Activated effector memory CD4-positive, alpha-beta T cell treated with anti-CD3 and anti-CD28 coated beads, Interleukin-2, amount 50 U/mL, for 16 hours (primary cell): ENCODE measurements at regions not wholly inside any gene's neighbourhood (a gene's known extent, or its start where the extent isn't known, plus 50 kb on each side); places are given as distances from the start of the nearest gene placed in this dataset.

Experiments used
- DNase-seq: peaks from one replicate; pipeline ENCODE4 v3.0.0-alpha.2; 2020

DNA sequence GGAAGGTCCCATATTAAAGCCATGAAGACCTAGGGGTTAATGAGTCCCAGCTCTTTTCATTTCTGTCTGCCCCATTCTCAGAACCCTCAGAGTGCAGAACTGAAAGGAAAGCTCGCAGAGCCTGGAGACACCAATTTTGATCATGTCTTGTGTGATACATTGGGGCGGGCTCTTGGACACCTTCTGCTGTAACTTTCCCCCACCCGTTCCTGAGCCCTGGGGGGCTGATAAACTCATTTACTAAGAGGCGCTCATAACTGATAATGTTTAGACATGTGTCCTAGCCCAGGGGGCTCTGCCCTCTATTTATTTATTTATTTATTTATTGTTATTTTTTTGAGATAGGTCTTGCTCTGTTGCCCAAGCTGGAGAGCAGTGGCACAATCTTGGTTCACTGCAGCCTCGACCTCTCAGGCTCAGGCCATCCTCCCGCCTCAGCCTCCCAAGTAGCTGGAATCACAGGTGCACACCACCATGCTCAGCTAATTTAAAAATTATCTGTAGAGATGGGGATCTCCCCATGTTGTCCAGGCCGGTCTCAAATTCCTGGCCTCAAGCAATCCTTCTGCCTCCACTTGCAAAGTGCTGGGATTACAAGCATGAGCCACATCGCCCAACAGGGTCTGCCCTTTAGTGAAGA lies 72.4 kb upstream of the HAAO start:
- DNase-seq: peak; percentile 34

GRCh38 chr2:42864222-42864621 lies 71.8 kb upstream of the HAAO start:
- DNase-seq: peak; percentile 33

- peak; percentile 55 for DNase-seq
Measured at GRCh38 chr2:42863751-42864150, 71.4 kb upstream of the HAAO start.

GRCh38 chr2:42863320-42863719 lies 70.9 kb upstream of the HAAO start:
- peak; percentile 25 for DNase-seq

DNA sequence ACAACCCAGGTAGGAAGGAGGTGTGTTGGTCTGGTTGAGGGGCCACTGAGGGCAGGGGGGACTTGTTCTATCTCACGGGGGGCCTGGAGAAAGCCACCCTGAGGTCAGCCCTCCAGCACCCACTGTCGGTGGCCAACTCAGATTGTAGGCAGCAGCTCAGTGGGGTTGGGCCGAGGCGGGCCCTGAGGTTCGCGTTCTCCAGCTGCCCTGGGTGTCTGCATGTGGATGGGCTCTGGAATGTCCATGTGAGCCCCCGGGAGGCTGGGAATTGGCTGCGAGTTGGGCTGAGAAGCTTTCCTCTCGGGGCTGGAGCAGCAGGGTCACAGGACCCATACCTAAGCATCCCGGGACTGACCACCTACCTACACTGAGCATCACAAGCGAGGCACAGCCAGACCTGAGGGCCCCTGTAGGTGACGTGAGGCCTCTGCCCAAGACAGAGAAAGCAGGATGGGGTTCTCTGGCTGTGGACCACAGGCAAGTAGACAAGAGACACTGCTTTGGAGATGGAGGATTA lies 70.3 kb upstream of the HAAO start:
- no peak for DNase-seq

- DNase-seq: no peak
Measured at GRCh38 chr2:42861321-42861720, 68.9 kb upstream of the HAAO start.

- DNase-seq: no peak
Measured at GRCh38 chr2:42860319-42861094, 68.1 kb upstream of the HAAO start.

DNA sequence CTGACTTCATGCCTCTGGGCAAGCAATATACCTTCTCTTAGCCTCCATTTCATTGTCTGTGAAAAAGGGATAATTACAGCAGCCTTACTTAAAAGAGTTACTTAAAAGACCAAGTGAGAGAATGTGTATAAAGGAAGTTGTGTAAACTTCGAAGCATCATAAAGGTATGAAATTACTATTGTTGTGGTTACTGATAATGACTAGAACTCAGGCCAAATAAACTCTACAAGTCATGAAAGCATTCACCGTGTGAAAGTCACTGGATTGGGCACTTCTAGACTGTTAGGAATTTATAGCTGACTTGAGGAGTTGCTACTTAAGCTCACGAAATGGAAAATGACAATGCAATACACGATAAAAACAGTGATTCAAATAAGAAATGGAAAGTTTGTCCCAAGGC lies 67.4 kb upstream of the HAAO start:
- DNase-seq: no peak

- DNase-seq: peak; percentile 77
Measured at GRCh38 chr2:42859006-42859552, 66.7 kb upstream of the HAAO start.

GRCh38 chr2:42858140-42859005 lies 66.0 kb upstream of the HAAO start:
- no peak for DNase-seq

GRCh38 chr2:42856891-42857632 lies 64.7 kb upstream of the HAAO start:
- peak; percentile 33 for DNase-seq

DNA sequence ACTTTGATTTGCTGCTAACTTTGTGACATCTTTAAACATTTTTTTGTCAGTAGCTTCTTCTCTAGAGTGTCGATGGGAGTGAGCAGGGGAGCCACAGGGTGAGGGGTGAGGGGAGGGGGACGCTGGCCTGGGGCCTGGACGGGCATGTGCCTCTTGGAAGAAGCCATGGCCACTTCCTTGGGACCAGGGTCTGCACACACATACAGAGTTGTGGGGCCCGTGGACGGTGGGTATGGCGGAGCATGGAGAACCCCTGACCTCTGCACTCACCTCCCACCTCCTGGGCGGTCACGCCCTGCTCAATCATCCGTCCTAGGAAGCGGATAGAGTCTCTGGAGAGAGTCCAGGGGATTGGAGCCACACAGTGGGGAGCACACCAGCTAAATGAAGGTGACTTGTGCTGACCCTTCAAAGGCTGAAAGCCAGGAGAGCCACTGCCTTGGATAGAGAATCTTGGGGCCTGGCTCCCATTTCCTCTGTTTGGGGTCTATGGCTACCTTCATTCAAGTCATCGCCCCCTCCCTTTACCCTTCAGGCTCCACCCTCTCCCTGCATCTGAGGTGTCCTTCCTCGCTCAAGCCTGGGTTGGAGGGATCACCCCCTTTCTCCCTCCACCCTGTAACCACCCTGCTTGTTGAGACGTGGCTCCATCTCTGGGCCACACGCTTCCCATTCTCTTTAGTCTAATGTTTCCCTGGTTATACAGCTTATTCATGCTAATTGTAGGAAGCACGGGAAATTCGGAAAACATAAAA lies 63.9 kb upstream of the HAAO start:
- peak; percentile 52 for DNase-seq

DNA sequence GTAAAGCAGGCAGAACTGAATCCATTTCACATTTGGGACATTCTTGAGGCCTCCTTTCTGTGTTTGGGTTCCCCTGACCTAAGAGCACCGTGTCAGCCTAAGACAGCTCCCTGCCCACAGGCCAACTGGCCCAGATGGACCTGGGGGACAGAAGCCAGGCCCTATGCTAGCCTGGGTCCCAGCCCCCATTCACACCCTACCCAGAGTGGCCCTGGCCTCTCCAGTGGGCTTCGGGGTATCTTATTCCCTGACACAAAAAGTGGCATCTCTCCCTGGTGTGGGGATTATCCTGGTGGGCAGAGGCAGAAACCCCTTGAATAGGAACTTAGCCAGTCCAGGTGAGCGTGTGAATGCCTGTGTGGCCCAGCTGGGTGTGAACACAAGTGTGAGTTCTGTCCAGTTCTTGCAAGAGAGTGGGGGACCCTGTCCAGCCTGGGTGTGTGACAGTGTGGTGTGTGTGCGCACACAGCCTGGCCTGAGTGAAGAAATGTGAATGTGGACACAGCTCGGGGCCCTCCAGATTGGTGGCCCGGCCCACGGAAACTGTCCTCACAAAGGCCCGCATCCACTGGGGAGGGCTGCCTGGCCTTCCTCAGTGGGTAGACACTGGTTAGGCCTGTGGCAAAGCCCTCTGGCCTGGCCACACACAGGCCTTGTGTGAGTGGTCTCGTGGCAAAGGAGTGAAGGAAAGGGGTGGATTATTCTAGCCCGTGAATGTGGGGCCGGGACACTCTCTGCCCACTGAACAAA lies 63.0 kb upstream of the HAAO start:
- DNase-seq: peak; percentile 39

DNA sequence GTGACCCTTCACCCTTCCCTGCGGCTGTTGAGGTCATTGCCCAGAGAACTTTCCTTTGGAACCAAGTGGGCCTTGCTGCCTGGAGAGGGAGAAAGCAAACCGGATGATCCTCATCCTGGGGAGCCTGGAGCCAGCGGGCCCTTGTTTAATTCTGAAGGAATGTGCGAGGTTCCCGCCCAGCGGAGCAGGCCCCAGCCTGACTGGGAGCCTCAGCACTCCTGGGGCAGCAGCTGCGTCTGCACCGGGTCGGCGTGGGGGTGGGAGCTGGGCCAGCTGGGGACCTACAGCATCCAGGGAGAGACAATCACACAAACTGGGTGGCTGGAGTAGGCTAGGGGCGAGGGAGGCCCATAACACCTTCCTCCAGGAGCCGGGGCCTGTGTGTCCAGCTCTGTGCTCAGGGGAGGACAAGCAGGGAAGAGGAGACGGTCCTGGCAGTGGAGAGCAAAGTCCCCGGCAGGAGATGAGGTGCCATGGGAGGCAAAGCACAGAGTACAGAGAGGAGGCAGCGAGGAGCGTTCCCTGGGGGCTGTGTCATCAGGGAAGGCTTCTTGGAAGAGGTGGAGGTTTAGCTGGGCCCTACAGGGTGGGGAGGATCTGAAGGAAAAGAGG lies 61.9 kb upstream of the HAAO start:
- no peak for DNase-seq

GRCh38 chr2:42853549-42854206 lies 61.3 kb upstream of the HAAO start:
- no peak for DNase-seq

GRCh38 chr2:42852798-42853197 lies 60.4 kb upstream of the HAAO start:
- no peak for DNase-seq

GRCh38 chr2:42851740-42852250 lies 59.4 kb upstream of the HAAO start:
- DNase-seq: peak; percentile 1

DNA sequence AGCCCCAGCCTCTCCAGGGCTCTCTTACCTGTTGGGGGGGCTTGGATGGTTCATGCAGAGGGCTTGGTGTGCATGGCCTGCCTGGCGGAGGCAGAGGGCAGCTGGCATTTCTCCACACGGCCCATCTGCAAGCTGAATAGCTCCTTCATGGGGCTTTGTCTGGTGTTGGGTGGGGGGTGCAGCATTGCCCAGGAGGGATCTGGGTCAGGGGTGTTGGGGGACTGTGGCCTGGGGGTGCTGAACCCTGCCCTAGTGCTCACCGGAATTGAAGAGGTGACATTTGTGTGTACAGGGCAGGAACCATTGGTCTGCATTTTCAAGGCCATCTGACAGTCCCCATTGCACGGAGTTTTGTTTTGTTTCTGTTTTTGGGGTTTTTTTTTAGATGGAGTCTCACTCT lies 58.8 kb upstream of the HAAO start:
- DNase-seq: no peak

DNA sequence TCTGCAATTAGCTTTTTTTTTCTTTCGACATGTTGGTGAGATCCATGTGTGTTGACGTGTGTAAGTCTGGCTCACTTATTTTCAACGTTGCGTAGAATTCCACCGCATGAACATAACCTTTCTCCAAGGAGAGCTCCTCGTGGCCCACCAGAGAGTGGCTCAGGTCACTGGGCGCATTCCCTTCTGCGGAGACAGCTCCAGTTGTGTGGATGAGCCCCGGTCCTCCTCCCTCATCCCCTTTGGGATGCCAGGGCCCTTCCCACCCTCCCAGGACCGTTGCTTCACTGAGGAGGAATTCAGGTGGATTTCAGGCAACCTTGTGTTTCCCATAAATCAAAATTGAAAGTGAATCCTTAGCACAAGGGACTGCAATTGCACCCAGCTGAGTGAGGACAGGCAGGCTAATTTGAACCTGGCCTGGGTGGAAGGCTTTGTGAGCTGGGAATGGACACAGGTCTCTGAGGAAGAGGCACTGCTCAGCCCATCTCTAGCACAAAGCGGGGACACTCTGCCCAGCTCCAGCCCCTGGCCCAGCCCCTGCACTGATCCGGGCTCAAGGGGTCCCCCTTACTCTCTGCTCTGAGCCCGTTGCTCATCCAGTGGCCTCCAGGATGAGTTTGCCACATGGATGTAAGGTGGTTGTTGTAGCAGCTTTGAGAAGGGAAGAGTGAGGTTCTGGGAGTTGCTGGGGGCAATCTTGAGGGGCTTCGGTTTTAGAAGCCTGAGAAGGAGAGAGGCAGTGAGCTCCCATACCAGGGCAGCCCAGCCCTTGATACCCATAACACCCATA lies 57.8 kb upstream of the HAAO start:
- no peak for DNase-seq
